HL-60 (cell line): ENCODE measurements at regions not wholly inside any gene's neighbourhood (a gene's known extent, or its start where the extent isn't known, plus 50 kb on each side); places are given as distances from the start of the nearest gene placed in this dataset.

Source experiments
- CTCF ChIP-seq: IDR thresholded peaks from one replicate; pipeline ENCODE4 v1.5.1; 2011; ENCODE audit warnings: low read length, control low read depth, inconsistent platforms; ENCODE audit not compliant: insufficient read depth
- GABPA ChIP-seq: IDR thresholded peaks from 2 replicates; pipeline ENCODE4 v1.6.1; 2012; ENCODE audit warnings: low read depth
- POLR2AphosphoS5 ChIP-seq: IDR thresholded peaks from 2 replicates; pipeline ENCODE4 v1.6.1; 2012; ENCODE audit warnings: low read depth
- REST ChIP-seq: IDR thresholded peaks from 2 replicates; pipeline ENCODE4 v1.6.1; 2012; ENCODE audit warnings: low read depth; ENCODE audit not compliant: insufficient replicate concordance
- SPI1 ChIP-seq: IDR thresholded peaks from 2 replicates; pipeline ENCODE4 v1.6.1; 2012; ENCODE audit warnings: low read depth, mild to moderate bottlenecking, borderline replicate concordance

GRCh38 chr12:105831372-105831771, 307.4 kb downstream of the NUAK1 start:
- TF ChIP-seq CTCF = no peak
- no peak for TF ChIP-seq REST
- no peak for TF ChIP-seq POLR2AphosphoS5
- TF ChIP-seq SPI1 = no peak
- no peak for TF ChIP-seq GABPA
